Right lobe of liver (tissue), 4 donors: ENCODE measurements at regions not wholly inside any gene's neighbourhood (a gene's known extent, or its start where the extent isn't known, plus 50 kb on each side); places are given as distances from the start of the nearest gene placed in this dataset.

ENCODE experiments used
- POLR2A ChIP-seq: fragments of 450-650 bp; IDR thresholded peaks from one replicate; pipeline ENCODE4 v1.6.1; 2017; ENCODE audit warnings: antibody characterized with exemption, mild to moderate bottlenecking
- TF ChIP-seq, protein P1 (sequence below), 4 donors: fragments of 200-600 bp in 3 of 4; fragments of 450-650 bp in 1 of 4; IDR thresholded peaks; one replicate each; pipeline versions ENCODE4 v1.5.1 to v1.8.0; 2016 to 2022; ENCODE audit warnings: antibody characterized with exemption in 4 of 4, mild to moderate bottlenecking in 2 of 4
- donor health status: DM: no; HTN: no; CAD: no.
- donor health status: DM: no; HTN: no; CAD: no.
- donor health status: DM: no; HTN: yes; CAD: no.

- no peak for TF ChIP-seq POLR2A
- TF ChIP-seq, protein P1, sequence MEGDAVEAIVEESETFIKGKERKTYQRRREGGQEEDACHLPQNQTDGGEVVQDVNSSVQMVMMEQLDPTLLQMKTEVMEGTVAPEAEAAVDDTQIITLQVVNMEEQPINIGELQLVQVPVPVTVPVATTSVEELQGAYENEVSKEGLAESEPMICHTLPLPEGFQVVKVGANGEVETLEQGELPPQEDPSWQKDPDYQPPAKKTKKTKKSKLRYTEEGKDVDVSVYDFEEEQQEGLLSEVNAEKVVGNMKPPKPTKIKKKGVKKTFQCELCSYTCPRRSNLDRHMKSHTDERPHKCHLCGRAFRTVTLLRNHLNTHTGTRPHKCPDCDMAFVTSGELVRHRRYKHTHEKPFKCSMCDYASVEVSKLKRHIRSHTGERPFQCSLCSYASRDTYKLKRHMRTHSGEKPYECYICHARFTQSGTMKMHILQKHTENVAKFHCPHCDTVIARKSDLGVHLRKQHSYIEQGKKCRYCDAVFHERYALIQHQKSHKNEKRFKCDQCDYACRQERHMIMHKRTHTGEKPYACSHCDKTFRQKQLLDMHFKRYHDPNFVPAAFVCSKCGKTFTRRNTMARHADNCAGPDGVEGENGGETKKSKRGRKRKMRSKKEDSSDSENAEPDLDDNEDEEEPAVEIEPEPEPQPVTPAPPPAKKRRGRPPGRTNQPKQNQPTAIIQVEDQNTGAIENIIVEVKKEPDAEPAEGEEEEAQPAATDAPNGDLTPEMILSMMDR (IDR thresholded peaks at IDR 0.05) = no peak
Measured at GRCh38 chr1:222096883-222097282, 355.0 kb upstream of the DUSP10 start.
